ENCODE measurements at regions not wholly inside any gene's neighbourhood (a gene's known extent, or its start where the extent isn't known, plus 50 kb on each side); places are given as distances from the start of the nearest gene placed in this dataset.

GRCh38 chr10:121261665-121262064 is 336.6 kb downstream of the FGFR2 start:
- TF ChIP-seq TAF1 (IDR thresholded peaks at IDR 0.05; ENCODE audit: low read depth) (no peak), POLR2AphosphoS5 (IDR thresholded peaks at IDR 0.05) (no peak), CTCF (IDR thresholded peaks at IDR 0.05; ENCODE audit: poor library complexity, severe bottlenecking) (no peak), EZH2 (IDR thresholded peaks at IDR 0.05; ENCODE audit: borderline replicate concordance, insufficient read depth, low read length, poor library complexity, severe bottlenecking) (no peak), REST (IDR thresholded peaks at IDR 0.05; ENCODE audit: borderline replicate concordance) (no peak), EP300 (conservative IDR thresholded peaks at IDR 0.05; ENCODE audit: poor library complexity, severe bottlenecking) (no peak), SMC3 (conservative IDR thresholded peaks at IDR 0.05; ENCODE audit: poor library complexity) (no peak), RAD21 (conservative IDR thresholded peaks at IDR 0.05) (no peak), MXI1 (conservative IDR thresholded peaks at IDR 0.05; ENCODE audit: poor library complexity, severe bottlenecking) (no peak)
